Cardiac fibroblast (primary cell): ENCODE measurements at regions not wholly inside any gene's neighbourhood (a gene's known extent, or its start where the extent isn't known, plus 50 kb on each side); places are given as distances from the start of the nearest gene placed in this dataset.

Experiments
- DNase-seq, 2 donors: peaks; one replicate each; pipeline versions ENCODE4 v3.0.0 to v3.0.0-alpha.2; 2010; ENCODE audit warnings: low read depth in 2 of 2
- H3K4me3 ChIP-seq, 2 donors: replicated peaks in 1 of 2; 1 replicate in 1 of 2; 2 replicates in 1 of 2; pipeline ENCODE4 v1.5.1; 2011; ENCODE audit warnings: low read depth in 2 of 2, low read length in 2 of 2, mild to moderate bottlenecking in 2 of 2, moderate library complexity in 1 of 2
- CTCF ChIP-seq: IDR thresholded peaks from one replicate; pipeline ENCODE4 v1.5.1; 2011; ENCODE audit warnings: low read depth, mild to moderate bottlenecking, low read length, inconsistent platforms

GRCh38 chr20:11216451-11217314 is 542.9 kb upstream of the JAG1 start:
- no peak for TF ChIP-seq CTCF

GRCh38 chr20:11217326-11218172 is 543.8 kb upstream of the JAG1 start:
- H3K4me3 ChIP-seq, result no peak overlapping the region
- DNase-seq, result peak; percentile 43 to 69
- no peak for TF ChIP-seq CTCF

More at GRCh38 chr20:11216451-11217314, 542.9 kb upstream of the JAG1 start:
- peak; percentile 64 to 84 for DNase-seq
- H3K4me3 ChIP-seq, result no peak overlapping the region

- no peak for DNase-seq
- H3K4me3 ChIP-seq, result no peak overlapping the region
- TF ChIP-seq CTCF, result no peak
Measured at GRCh38 chr20:11218173-11218680, 544.4 kb upstream of the JAG1 start.

GRCh38 chr20:11219192-11219591 is 545.4 kb upstream of the JAG1 start:
- no peak for TF ChIP-seq CTCF
- H3K4me3 ChIP-seq, result no peak overlapping the region
- DNase-seq, result no peak

- peak in 1 of 2 donors; percentile 79 for DNase-seq
- H3K4me3 ChIP-seq, result no peak overlapping the region
- TF ChIP-seq CTCF, result no peak
Measured at GRCh38 chr20:11221046-11221445, 547.2 kb upstream of the JAG1 start.

GRCh38 chr20:11222243-11222642 is 548.4 kb upstream of the JAG1 start:
- no peak overlapping the region for H3K4me3 ChIP-seq
- TF ChIP-seq CTCF, result no peak
- DNase-seq, result no peak
